PC-3 (cell line): ENCODE measurements at regions not wholly inside any gene's neighbourhood (a gene's known extent, or its start where the extent isn't known, plus 50 kb on each side); places are given as distances from the start of the nearest gene placed in this dataset.
"Not testable (repeated sequence)": the region's sequence is repeated elsewhere in the genome, so short reads cannot be mapped to it uniquely, and the experiment has no call there.

Experiments used
- EZH2 ChIP-seq: fragments of 300-600 bp; sonication (generic); IDR thresholded peaks from one replicate; pipeline ENCODE4 v1.6.1; 2017; ENCODE audit warnings: antibody characterized with exemption, mild to moderate bottlenecking, low read length; ENCODE audit not compliant: unreplicated experiment
- TF ChIP-seq, protein P1 (sequence below): fragments of 300-600 bp; sonication (generic); conservative IDR thresholded peaks from 2 replicates; pipeline ENCODE4 v1.5.1; 2017; ENCODE audit warnings: antibody characterized with exemption, low read depth, mild to moderate bottlenecking, low read length

DNA sequence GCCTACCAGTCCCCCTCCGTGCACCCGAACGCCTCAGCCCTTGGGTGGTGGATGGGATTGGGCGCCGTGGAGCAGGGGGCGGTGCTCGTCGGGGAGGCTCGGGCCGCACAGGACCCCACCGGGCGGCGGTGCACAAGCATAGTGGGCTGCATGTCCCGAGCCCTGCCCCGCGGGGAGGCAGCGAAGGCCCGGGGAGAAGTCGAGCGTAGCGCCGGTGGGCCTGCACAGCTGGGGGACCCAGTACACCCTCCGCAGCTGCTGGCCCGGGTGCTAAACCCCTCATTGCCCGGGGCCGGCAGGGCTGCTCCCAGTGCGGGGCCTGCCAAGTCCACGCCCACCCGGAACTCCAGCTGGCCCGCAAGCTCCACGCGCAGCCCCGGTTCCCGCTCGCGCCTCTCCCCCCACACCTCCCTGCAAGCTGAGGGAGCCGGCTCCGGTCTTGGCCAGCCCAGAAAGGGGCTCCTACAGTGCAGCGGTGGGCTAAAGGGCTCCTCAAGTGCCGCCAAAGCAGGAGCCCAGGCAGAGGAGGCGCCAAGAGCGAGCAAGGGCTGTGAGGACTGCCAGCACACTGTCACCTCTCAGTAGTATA is 891.3 kb upstream of the EPHA5 start:
- TF ChIP-seq, protein P1, sequence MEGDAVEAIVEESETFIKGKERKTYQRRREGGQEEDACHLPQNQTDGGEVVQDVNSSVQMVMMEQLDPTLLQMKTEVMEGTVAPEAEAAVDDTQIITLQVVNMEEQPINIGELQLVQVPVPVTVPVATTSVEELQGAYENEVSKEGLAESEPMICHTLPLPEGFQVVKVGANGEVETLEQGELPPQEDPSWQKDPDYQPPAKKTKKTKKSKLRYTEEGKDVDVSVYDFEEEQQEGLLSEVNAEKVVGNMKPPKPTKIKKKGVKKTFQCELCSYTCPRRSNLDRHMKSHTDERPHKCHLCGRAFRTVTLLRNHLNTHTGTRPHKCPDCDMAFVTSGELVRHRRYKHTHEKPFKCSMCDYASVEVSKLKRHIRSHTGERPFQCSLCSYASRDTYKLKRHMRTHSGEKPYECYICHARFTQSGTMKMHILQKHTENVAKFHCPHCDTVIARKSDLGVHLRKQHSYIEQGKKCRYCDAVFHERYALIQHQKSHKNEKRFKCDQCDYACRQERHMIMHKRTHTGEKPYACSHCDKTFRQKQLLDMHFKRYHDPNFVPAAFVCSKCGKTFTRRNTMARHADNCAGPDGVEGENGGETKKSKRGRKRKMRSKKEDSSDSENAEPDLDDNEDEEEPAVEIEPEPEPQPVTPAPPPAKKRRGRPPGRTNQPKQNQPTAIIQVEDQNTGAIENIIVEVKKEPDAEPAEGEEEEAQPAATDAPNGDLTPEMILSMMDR, result not testable (repeated sequence)
- TF ChIP-seq EZH2, result not testable (repeated sequence)
